Islet precursor cell (in vitro differentiated cells): ENCODE measurements at regions not wholly inside any gene's neighbourhood (a gene's known extent, or its start where the extent isn't known, plus 50 kb on each side); places are given as distances from the start of the nearest gene placed in this dataset.
"Not testable (repeated sequence)": the region's sequence is repeated elsewhere in the genome, so short reads cannot be mapped to it uniquely, and the experiment has no call there.

Source experiments
- DNase-seq: peaks from one replicate; pipeline ENCODE4 v3.0.0-alpha.2; 2018

- DNase-seq, result no peak
Measured at GRCh38 chr6:67839818-67840217, 795.3 kb upstream of the ADGRB3 start.

- no peak for DNase-seq
Measured at GRCh38 chr6:67825201-67825895, 809.7 kb upstream of the ADGRB3 start.

GRCh38 chr6:67818322-67818721, 816.8 kb upstream of the ADGRB3 start:
- no peak for DNase-seq

- DNase-seq, result no peak
Measured at GRCh38 chr6:67815623-67816022, 819.5 kb upstream of the ADGRB3 start.

GRCh38 chr6:67814262-67814661, 820.8 kb upstream of the ADGRB3 start:
- DNase-seq, result no peak

- no peak for DNase-seq
Measured at GRCh38 chr6:67812693-67813092, 822.4 kb upstream of the ADGRB3 start.

- DNase-seq, result no peak
Measured at GRCh38 chr6:67812125-67812524, 823.0 kb upstream of the ADGRB3 start.

GRCh38 chr6:67811239-67812037, 823.6 kb upstream of the ADGRB3 start:
- DNase-seq, result no peak

- DNase-seq, result not testable (repeated sequence)
Measured at GRCh38 chr6:67804808-67805207, 830.3 kb upstream of the ADGRB3 start.

GRCh38 chr6:67802771-67803170, 832.3 kb upstream of the ADGRB3 start:
- no peak for DNase-seq

- no peak for DNase-seq
Measured at GRCh38 chr6:67792996-67793395, 842.1 kb upstream of the ADGRB3 start.

GRCh38 chr6:67790569-67790968, 844.5 kb upstream of the ADGRB3 start:
- DNase-seq, result no peak

- DNase-seq, result not testable (repeated sequence)
Measured at GRCh38 chr6:67787119-67787518, 848.0 kb upstream of the ADGRB3 start.

GRCh38 chr6:67779876-67780275, 855.2 kb upstream of the ADGRB3 start:
- no peak for DNase-seq

GRCh38 chr6:67775333-67775732, 859.7 kb upstream of the ADGRB3 start:
- DNase-seq, result no peak

- no peak for DNase-seq
Measured at GRCh38 chr6:67768972-67769371, 866.1 kb upstream of the ADGRB3 start.

- DNase-seq, result not testable (repeated sequence)
Measured at GRCh38 chr6:67767046-67767822, 867.8 kb upstream of the ADGRB3 start.

GRCh38 chr6:67766057-67766456, 869.0 kb upstream of the ADGRB3 start:
- no peak for DNase-seq

GRCh38 chr6:67759001-67759400, 876.1 kb upstream of the ADGRB3 start:
- DNase-seq, result no peak

- DNase-seq, result no peak
Measured at GRCh38 chr6:67757465-67758033, 877.5 kb upstream of the ADGRB3 start.

- no peak for DNase-seq
Measured at GRCh38 chr6:67748521-67748920, 886.6 kb upstream of the ADGRB3 start.

GRCh38 chr6:67736816-67737215, 898.3 kb upstream of the ADGRB3 start:
- DNase-seq, result no peak

- no peak for DNase-seq
Measured at GRCh38 chr6:67736161-67736560, 898.9 kb upstream of the ADGRB3 start.
